MG63 (cell line): ENCODE measurements at regions not wholly inside any gene's neighbourhood (a gene's known extent, or its start where the extent isn't known, plus 50 kb on each side); places are given as distances from the start of the nearest gene placed in this dataset.

Source experiments
- DNase-seq: peaks from one replicate; pipeline ENCODE4 v3.0.0-alpha.2; 2020
- H3K27me3 ChIP-seq: fragments of 250-450 bp; sonication (Bioruptor Pico); 2 replicates; pipeline ENCODE4 v1.5.1; 2020; ENCODE audit warnings: mild to moderate bottlenecking, moderate library complexity
- H3K36me3 ChIP-seq: fragments of 250-450 bp; sonication (Bioruptor Pico); 2 replicates; pipeline ENCODE4 v1.5.1; 2020; ENCODE audit warnings: mild to moderate bottlenecking, moderate library complexity
- H3K4me3 ChIP-seq: fragments of 250-450 bp; sonication (Bioruptor Pico); 2 replicates; pipeline ENCODE4 v1.5.1; 2020; ENCODE audit warnings: mild to moderate bottlenecking, moderate library complexity
- H3K9me3 ChIP-seq: fragments of 250-450 bp; sonication (Bioruptor Pico); 2 replicates; pipeline ENCODE4 v1.5.1; 2020; ENCODE audit warnings: mild to moderate bottlenecking, moderate library complexity

GRCh38 chr5:135117590-135117989 is 83.6 kb upstream of the PITX1 start:
- H3K9me3 ChIP-seq, result no peaks in the 10 kb centered on the region
- H3K27me3 ChIP-seq, result no peaks in the 10 kb centered on the region
- no peaks in the 10 kb centered on the region for H3K36me3 ChIP-seq
- no peak overlapping the region for H3K4me3 ChIP-seq
- DNase-seq, result no peak

GRCh38 chr5:135116160-135116561 is 82.1 kb upstream of the PITX1 start:
- Histone ChIP-seq H3K27me3 (no peaks in the 10 kb centered on the region), H3K9me3 (no peaks in the 10 kb centered on the region), H3K4me3 (no peak overlapping the region), H3K36me3 (no peaks in the 10 kb centered on the region)
- no peak for DNase-seq

GRCh38 chr5:135115591-135115990 is 81.6 kb upstream of the PITX1 start:
- no peak for DNase-seq
- no peak overlapping the region for H3K4me3 ChIP-seq
- no peaks in the 10 kb centered on the region for H3K36me3 ChIP-seq
- H3K9me3 ChIP-seq, result no peaks in the 10 kb centered on the region
- no peaks in the 10 kb centered on the region for H3K27me3 ChIP-seq

DNA sequence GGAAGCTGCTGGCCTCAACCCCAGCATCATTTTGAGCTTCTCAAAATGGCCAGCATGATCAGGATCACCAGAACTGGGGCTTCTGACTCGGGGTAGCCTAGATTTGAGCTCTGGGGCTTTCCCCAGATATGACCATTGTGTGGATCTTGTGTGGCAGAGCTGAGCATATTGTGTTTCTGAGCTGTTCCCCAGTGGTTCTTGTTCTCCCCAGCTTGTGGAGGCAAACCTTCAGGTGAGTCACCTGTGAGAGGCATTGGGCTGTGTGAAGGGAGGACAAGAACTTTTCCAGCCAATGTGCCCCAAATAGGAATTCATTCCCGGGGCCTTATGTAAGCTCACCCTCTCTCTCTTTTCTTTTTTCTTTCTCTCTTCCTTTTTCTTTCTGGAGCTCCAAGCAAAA is 80.7 kb upstream of the PITX1 start:
- H3K9me3 ChIP-seq, result no peaks in the 10 kb centered on the region

DNA sequence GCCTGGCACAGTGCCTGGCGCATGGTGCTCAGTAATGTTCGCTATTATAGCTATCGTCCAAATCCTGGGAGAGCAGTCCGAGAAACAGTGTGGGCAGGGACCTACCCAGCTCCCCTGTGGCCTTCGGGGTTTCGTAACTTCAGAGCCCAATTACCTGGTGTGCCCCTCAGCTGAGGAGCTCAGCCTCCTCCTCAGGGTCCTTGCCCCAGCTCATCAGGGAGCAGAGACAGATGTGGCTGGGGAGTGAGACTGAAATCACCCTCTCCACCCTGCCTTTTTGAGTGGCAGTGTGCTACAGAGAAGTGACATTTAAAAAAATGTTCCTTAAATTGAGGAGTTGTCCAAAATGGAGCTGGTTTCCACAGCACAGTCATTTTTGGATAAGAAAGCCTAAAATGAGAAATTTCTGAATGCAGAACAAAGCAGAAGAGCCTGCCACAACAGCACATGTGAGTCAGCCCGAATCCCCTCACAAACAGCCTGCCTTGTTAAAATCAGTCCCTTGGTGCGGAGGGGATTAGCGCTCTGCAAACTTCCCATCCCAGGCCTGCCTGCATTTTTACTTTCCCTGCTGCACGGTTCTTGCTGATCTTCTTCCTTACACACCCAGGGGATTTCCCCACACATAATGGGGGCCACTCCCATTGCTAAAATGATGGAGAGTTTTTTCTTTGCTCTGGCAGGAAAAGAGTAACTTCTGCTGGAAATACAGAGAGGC is 78.1 kb upstream of the PITX1 start:
- peak; percentile 46 for DNase-seq
- no peaks in the 10 kb centered on the region for H3K27me3 ChIP-seq
- H3K9me3 ChIP-seq, result no peaks in the 10 kb centered on the region
- H3K36me3 ChIP-seq, result no peaks in the 10 kb centered on the region
- no peak overlapping the region for H3K4me3 ChIP-seq

More for the DNA sequence above, 80.7 kb upstream of the PITX1 start:
- H3K27me3 ChIP-seq, result no peaks in the 10 kb centered on the region
- DNase-seq, result no peak
- H3K36me3 ChIP-seq, result no peaks in the 10 kb centered on the region
- H3K4me3 ChIP-seq, result no peak overlapping the region

GRCh38 chr5:135110785-135111596 is 77.0 kb upstream of the PITX1 start:
- no peaks in the 10 kb centered on the region for H3K36me3 ChIP-seq
- H3K4me3 ChIP-seq, result no peak overlapping the region
- no peaks in the 10 kb centered on the region for H3K9me3 ChIP-seq
- DNase-seq, result peak; percentile 99
- H3K27me3 ChIP-seq, result no peaks in the 10 kb centered on the region

- no peaks in the 10 kb centered on the region for H3K36me3 ChIP-seq
- no peaks in the 10 kb centered on the region for H3K27me3 ChIP-seq
- no peak for DNase-seq
- no peak overlapping the region for H3K4me3 ChIP-seq
- no peaks in the 10 kb centered on the region for H3K9me3 ChIP-seq
These were observed 75.0 kb upstream of the PITX1 start for GRCh38 chr5:135108992-135109391.

DNA sequence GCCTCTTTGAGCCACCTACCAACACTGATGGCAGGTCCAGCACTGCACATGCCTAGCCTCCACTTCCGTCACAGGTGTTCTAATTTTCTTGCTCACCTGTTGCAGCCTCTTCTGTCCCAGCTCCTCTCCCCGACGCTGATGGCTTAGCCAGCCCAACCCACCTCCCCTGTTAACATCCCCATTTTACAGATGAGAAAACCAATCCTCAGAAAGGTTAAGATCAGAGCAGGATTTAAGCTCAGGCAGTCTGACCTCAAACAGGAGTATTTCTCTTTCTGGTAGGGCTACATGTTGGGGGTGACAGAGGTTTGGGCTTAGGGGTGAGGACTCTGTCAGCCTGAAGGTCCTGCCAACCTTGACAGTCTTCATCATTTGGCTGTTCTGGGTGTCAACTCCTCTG is 74.5 kb upstream of the PITX1 start:
- H3K9me3 ChIP-seq, result no peaks in the 10 kb centered on the region
- no peak overlapping the region for H3K4me3 ChIP-seq
- no peaks in the 10 kb centered on the region for H3K36me3 ChIP-seq

GRCh38 chr5:135107986-135108385 is 74.0 kb upstream of the PITX1 start:
- Histone ChIP-seq H3K27me3 (no peaks in the 10 kb centered on the region), H3K36me3 (no peaks in the 10 kb centered on the region), H3K9me3 (no peaks in the 10 kb centered on the region), H3K4me3 (no peak overlapping the region)
- DNase-seq, result no peak

More for the DNA sequence above, 74.5 kb upstream of the PITX1 start:
- DNase-seq, result no peak
- H3K27me3 ChIP-seq, result no peaks in the 10 kb centered on the region

DNA sequence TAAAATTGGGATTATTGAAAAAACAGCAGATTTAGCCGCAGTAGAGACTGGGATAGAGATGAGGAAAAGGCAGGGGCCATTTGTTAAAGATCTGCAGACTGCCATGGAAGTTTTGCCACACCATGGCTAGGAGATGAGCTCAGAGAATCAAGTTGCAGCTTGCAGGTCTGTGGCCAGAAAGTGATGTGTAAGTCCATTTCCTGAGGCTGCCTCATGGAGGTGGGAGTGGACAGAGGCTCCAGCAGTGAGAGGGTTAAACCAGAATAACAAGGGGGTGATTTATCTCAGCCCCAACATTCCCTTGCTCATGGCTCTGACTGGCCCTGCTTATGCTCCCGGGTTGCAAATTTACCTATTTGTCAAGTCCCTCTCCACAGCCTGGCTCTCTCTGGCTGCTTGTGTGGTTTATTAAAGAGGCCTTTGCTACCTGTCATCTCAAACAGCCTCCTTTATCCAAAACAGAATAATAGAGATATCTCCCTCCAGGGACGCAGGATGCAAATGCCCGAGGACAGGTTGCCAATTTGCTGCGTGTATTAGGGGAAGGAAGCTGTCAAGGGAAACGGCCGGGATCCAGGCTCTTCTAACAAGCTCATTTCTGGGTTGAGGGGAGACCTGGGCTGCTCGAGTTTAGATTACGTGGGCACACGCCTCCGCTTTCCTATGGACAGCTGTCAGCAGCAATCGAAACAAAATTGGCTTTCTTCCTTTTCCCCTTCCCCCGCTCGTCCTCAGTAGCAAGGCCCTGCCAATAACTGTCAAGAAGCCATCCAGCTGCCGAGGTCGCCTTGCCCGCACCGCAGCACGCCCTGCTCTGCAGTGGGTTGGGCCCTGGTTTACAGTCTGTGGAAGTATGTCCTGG is 72.8 kb upstream of the PITX1 start:
- DNase-seq, result peak; percentile 74
- Histone ChIP-seq H3K27me3 (no peaks in the 10 kb centered on the region), H3K4me3 (no peak overlapping the region), H3K9me3 (no peaks in the 10 kb centered on the region), H3K36me3 (no peaks in the 10 kb centered on the region)

DNA sequence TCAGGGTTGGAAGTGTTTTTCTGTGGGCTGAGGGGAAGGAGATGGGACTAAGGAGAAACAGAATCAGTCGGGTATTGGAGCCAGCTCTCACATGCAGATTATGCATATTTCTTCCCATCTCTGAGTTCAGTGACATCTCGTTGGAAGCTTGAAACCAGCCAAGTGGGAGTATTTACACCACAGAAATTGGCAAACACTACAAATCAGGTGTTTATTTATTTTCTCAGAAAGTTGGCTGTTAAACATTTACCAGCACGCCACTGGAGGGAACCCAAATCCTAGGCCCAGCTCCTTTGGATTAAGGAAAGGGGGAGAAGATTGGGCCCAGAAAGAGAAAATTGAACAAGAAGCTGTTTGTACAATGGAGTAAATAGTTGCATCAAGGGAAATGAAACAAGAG is 72.1 kb upstream of the PITX1 start:
- no peak overlapping the region for H3K4me3 ChIP-seq
- no peaks in the 10 kb centered on the region for H3K9me3 ChIP-seq
- H3K27me3 ChIP-seq, result no peaks in the 10 kb centered on the region
- no peaks in the 10 kb centered on the region for H3K36me3 ChIP-seq
- peak; percentile 55 for DNase-seq

DNA sequence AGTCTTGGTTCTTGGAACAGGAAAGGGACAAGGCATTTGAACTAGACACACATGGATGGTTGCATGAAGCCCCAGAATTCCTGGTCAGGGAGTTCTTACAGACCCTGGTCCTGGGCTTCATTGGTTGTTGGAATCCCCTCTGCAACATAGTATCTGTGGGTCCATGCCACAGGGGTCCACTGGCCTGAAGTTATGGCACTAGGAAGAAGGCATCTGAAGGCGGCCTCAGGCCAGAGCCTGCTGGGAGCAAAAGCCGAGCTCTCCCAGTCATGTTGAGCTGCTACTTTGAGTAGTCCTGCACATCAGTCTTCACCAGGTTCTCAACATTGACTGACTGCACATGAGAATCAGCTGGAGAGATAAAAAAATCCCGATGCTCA is 71.1 kb upstream of the PITX1 start:
- Histone ChIP-seq H3K36me3 (0 out of 2 replicates have a peak, but pooled peaks cover 2% of the 10 kb centered on the region), H3K27me3 (no peaks in the 10 kb centered on the region), H3K9me3 (no peaks in the 10 kb centered on the region), H3K4me3 (no peak overlapping the region)
- DNase-seq, result no peak

- no peak overlapping the region for H3K4me3 ChIP-seq
- no peaks in the 10 kb centered on the region for H3K9me3 ChIP-seq
- H3K36me3 ChIP-seq, result 0 out of 2 replicates have a peak, but pooled peaks cover 2% of the 10 kb centered on the region
- no peaks in the 10 kb centered on the region for H3K27me3 ChIP-seq
- no peak for DNase-seq
These were observed 69.5 kb upstream of the PITX1 start for GRCh38 chr5:135103575-135103853.

DNA sequence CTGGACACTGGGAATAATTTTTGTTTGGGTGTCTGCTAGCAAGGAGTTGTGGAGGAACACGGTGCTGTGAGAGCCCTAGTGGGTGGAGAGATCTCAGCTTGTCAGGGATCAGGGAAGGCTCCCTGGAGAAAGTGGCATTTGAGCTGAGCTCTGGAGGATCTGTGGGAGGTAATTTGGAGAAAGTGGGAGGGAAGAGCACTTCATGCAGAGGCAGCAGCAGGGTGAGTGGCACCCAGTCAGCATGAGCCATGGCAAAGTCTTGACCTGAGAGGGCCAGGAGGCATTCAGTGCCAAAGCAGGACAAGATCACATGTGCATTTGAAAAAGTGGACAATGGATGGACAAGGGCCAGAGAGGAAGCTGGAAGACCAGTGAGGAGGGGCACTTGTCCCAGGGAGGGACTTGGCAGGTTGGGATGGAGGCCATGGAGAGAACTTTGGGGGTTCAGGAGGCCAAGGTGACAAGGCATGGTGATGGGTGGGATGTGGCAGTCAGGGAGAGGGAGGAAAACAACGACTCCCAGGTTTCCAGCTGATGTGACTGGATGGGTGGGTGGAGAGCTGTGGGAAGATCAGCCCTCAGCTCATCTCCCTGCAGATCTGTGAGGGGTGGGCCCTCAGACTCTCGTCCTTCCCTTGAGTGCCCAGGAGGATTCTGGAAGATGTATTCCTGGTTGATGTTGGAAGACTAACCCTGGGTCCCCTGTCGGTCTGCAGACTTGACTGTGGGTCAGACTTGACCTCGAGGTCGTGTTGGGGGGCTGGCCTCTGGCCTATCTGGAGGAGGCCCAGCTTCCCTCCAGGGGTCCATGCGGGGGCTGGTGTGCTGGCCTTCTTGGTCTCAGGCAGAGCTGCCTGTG is 68.9 kb upstream of the PITX1 start:
- peak; percentile 62 for DNase-seq
- no peaks in the 10 kb centered on the region for H3K9me3 ChIP-seq
- 0 out of 2 replicates have a peak, but pooled peaks cover 2% of the 10 kb centered on the region for H3K36me3 ChIP-seq
- H3K4me3 ChIP-seq, result no peak overlapping the region
- H3K27me3 ChIP-seq, result no peaks in the 10 kb centered on the region

- DNase-seq, result no peak
- H3K4me3 ChIP-seq, result no peak overlapping the region
- no peaks in the 10 kb centered on the region for H3K27me3 ChIP-seq
- H3K36me3 ChIP-seq, result 0 out of 2 replicates have a peak, but pooled peaks cover 2% of the 10 kb centered on the region
- H3K9me3 ChIP-seq, result no peaks in the 10 kb centered on the region
These were observed 66.4 kb upstream of the PITX1 start for GRCh38 chr5:135100431-135100830.

DNA sequence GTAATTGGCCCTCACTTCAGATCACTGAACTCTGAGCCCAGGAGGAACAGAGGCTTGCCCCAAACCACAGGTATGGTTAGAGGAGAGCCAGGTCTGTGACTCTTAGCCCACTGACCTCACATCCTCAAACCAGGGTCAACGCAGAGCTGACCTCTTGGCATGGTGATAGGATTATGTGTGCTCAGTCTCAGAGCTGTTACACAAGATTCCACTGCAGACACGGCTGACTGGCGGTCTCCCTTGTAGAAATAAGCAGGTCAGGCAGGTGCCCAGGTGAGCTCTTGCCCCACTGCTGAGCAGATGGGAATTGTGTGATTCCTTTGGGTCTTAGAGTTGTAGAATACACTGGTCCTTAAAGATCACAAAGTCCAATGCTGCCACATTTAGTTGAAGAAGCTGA is 66.0 kb upstream of the PITX1 start:
- Histone ChIP-seq H3K36me3 (0 out of 2 replicates have a peak, but pooled peaks cover 2% of the 10 kb centered on the region), H3K9me3 (no peaks in the 10 kb centered on the region), H3K27me3 (no peaks in the 10 kb centered on the region), H3K4me3 (no peak overlapping the region)
- no peak for DNase-seq
